HCT116 (cell line): ENCODE measurements at regions not wholly inside any gene's neighbourhood (a gene's known extent, or its start where the extent isn't known, plus 50 kb on each side); places are given as distances from the start of the nearest gene placed in this dataset.

Experiments
- ATAC-seq: fragments of 200-7000 bp; cut with Tn5 transposase; 2 replicates; pipeline ENCODE4 v1.9.1; 2020; ENCODE audit warnings: mild to moderate bottlenecking, moderate library complexity
- BruUV-seq: library from RNA; stranded (reverse); fragments of 400-500 nt; replicated peaks from 2 replicates; lab custom pipeline; 2021; lab: Mats Ljungman, UMichigan
- CTCF ChIA-PET: fragments of 300-600 bp; sonication (Branson Sonifier 250); formaldehyde crosslinking; loops from one replicate; lab custom pipeline; 2021; ENCODE audit warnings: antibody characterized with exemption; lab: Charles Lee
- POLR2A ChIA-PET: fragments of 300-600, 350-600 bp; sonication (Branson Sonifier 250); formaldehyde crosslinking; loops from one replicate; lab custom pipeline; 2021; ENCODE audit warnings: antibody characterized with exemption; lab: Charles Lee
- RAD21 ChIA-PET, 2 experiments: fragments of 300-600 bp; sonication (Branson Sonifier 250); formaldehyde crosslinking; loops; one replicate each; lab custom pipeline; 2023; ENCODE audit warnings: low total read pairs in 2 of 2; ENCODE audit not compliant: uncharacterized antibody in 2 of 2, unreplicated experiment in 2 of 2, low non-redundant PET in 1 of 2; lab: Charles Lee
- DNase-seq: peaks from one replicate; pipeline ENCODE4 v3.0.0-alpha.2; 2010; ENCODE audit warnings: low read depth, low spot score
- H2AFZ ChIP-seq: fragments of 200-600 bp; shearing (Covaris generic), sonication (generic); 2 replicates; pipeline ENCODE4 v1.6.1; 2017; ENCODE audit warnings: low read depth, mixed run types, mixed read lengths, antibody characterized with exemption, low read length; ENCODE audit not compliant: poor library complexity, severe bottlenecking
- H3K27ac ChIP-seq: 2 replicates; pipeline ENCODE4 v1.5.1; 2012; ENCODE audit warnings: low read depth, low read length
- H3K27me3 ChIP-seq: fragments of 200-600 bp; sonication (generic); 2 replicates; pipeline ENCODE4 v1.6.1; 2016; ENCODE audit warnings: mixed run types, low read length, mixed read lengths; ENCODE audit not compliant: insufficient read depth
- H3K36me3 ChIP-seq, 2 experiments: fragments of 200-500 bp in 1 of 2; fragments of 200-600 bp in 1 of 2; sonication (Bioruptor generic) in 1 of 2; sonication (generic) in 1 of 2; 2 replicates each; pipeline versions ENCODE4 v1.5.1 to v1.6.1; 2014 to 2016; ENCODE audit warnings: low read length in 2 of 2, inconsistent platforms in 1 of 2, mixed read lengths in 1 of 2, mixed run types in 1 of 2; ENCODE audit not compliant: insufficient read depth in 2 of 2, control insufficient read depth in 1 of 2
- H3K4me1 ChIP-seq, 2 experiments: fragments of 200-600 bp in 1 of 2; sonication (generic) in 1 of 2; 2 replicates each; pipeline versions ENCODE4 v1.5.1 to v1.6.1; 2012 to 2017; ENCODE audit warnings: low read length in 2 of 2, inconsistent platforms in 1 of 2, mild to moderate bottlenecking in 1 of 2, mixed read lengths in 1 of 2, mixed run types in 1 of 2, moderate library complexity in 1 of 2; ENCODE audit not compliant: insufficient read depth in 2 of 2, control insufficient read depth in 1 of 2
- H3K4me2 ChIP-seq: fragments of 200-600 bp; sonication (generic); 2 replicates; pipeline ENCODE4 v1.6.1; 2017; ENCODE audit warnings: mixed run types, low read length, mixed read lengths
- H3K4me3 ChIP-seq, 2 experiments: fragments of 200-600 bp in 1 of 2; sonication (generic) in 1 of 2; replicated peaks in 1 of 2; 2 replicates each; pipeline ENCODE4 v1.5.1; 2011 to 2016; ENCODE audit warnings: low read length in 2 of 2, control low read depth in 1 of 2, low read depth in 1 of 2, mild to moderate bottlenecking in 1 of 2, mixed read lengths in 1 of 2, mixed run types in 1 of 2
- H3K79me2 ChIP-seq: fragments of 200-600 bp; sonication (generic); 2 replicates; pipeline ENCODE4 v1.6.1; 2017; ENCODE audit warnings: mild to moderate bottlenecking, mixed run types, low read length, moderate library complexity, mixed read lengths; ENCODE audit not compliant: insufficient read depth
- H3K9ac ChIP-seq: fragments of 200-600 bp; sonication (generic); 2 replicates; pipeline ENCODE4 v1.6.1; 2016; ENCODE audit warnings: low read length, mixed read lengths
- H3K9me2 ChIP-seq: fragments of 200-600 bp; sonication (generic), shearing (Covaris generic); 2 replicates; pipeline ENCODE4 v1.6.1; 2017; ENCODE audit warnings: mixed run types, mild to moderate bottlenecking, moderate library complexity; ENCODE audit not compliant: insufficient read depth
- H3K9me3 ChIP-seq, 2 experiments: fragments of 200-500 bp in 1 of 2; fragments of 200-600 bp in 1 of 2; sonication (Bioruptor generic) in 1 of 2; sonication (generic) in 1 of 2; 2 replicates each; pipeline ENCODE4 v1.6.1; 2014 to 2017; ENCODE audit warnings: low read length in 2 of 2, mixed read lengths in 2 of 2, inconsistent platforms in 1 of 2, low read depth in 1 of 2, mild to moderate bottlenecking in 1 of 2, mixed run types in 1 of 2, moderate library complexity in 1 of 2; ENCODE audit not compliant: control insufficient read depth in 1 of 2, insufficient read depth in 1 of 2
- H4K20me1 ChIP-seq: fragments of 200-600 bp; sonication (generic), shearing (Covaris generic); 2 replicates; pipeline ENCODE4 v1.6.1; 2017; ENCODE audit warnings: mixed run types, mild to moderate bottlenecking, moderate library complexity; ENCODE audit not compliant: insufficient read depth
- CBX3 ChIP-seq: IDR thresholded peaks from 2 replicates; pipeline ENCODE4 v1.6.1; 2012; ENCODE audit warnings: low read depth
- EGR1 ChIP-seq: IDR thresholded peaks from 2 replicates; pipeline ENCODE4 v1.6.1; 2012; ENCODE audit warnings: low read depth
- EZH2phosphoT487 ChIP-seq: fragments of 200-600 bp; IDR thresholded peaks from 2 replicates; pipeline ENCODE4 v1.6.1; 2018; ENCODE audit warnings: antibody characterized with exemption, borderline replicate concordance
- JUND ChIP-seq: IDR thresholded peaks from 2 replicates; pipeline ENCODE4 v1.6.1; 2012
- RAD21 ChIP-seq: IDR thresholded peaks from 2 replicates; pipeline ENCODE4 v1.6.1; 2012; ENCODE audit warnings: low read depth, mild to moderate bottlenecking
- SIN3A ChIP-seq: IDR thresholded peaks from 2 replicates; pipeline ENCODE4 v1.6.1; 2012; ENCODE audit warnings: low read depth
- SRF ChIP-seq: IDR thresholded peaks from 2 replicates; pipeline ENCODE4 v1.6.1; 2012; ENCODE audit warnings: low read depth
- YY1 ChIP-seq: IDR thresholded peaks from 2 replicates; pipeline ENCODE4 v1.6.1; 2011; ENCODE audit warnings: low read length, low read depth, moderate library complexity, mild to moderate bottlenecking; ENCODE audit not compliant: insufficient replicate concordance; ENCODE audit errors: extremely low read depth
- ZFX ChIP-seq: fragments of 450-650 bp; IDR thresholded peaks from 2 replicates; pipeline ENCODE4 v1.6.1; 2017
- ZNF274 ChIP-seq: fragments of 200-500 bp; sonication (Bioruptor generic); IDR thresholded peaks from 2 replicates; pipeline ENCODE4 v1.6.1; 2014; ENCODE audit warnings: mild to moderate bottlenecking, low read depth, low read length, inconsistent platforms
- intact Hi-C: fragments of 100-400 bp; cut with micrococcal nuclease; formaldehyde crosslinking; loops from 2 replicates; pipeline ENCODE4 v1.10.0; 2022
- TF ChIP-seq, protein P1 (sequence below): IDR thresholded peaks from 2 replicates; pipeline ENCODE4 v1.6.1; 2012; ENCODE audit warnings: low read depth
- TF ChIP-seq, protein P2 (sequence below): IDR thresholded peaks from 2 replicates; pipeline ENCODE4 v1.6.1; 2012

DNA sequence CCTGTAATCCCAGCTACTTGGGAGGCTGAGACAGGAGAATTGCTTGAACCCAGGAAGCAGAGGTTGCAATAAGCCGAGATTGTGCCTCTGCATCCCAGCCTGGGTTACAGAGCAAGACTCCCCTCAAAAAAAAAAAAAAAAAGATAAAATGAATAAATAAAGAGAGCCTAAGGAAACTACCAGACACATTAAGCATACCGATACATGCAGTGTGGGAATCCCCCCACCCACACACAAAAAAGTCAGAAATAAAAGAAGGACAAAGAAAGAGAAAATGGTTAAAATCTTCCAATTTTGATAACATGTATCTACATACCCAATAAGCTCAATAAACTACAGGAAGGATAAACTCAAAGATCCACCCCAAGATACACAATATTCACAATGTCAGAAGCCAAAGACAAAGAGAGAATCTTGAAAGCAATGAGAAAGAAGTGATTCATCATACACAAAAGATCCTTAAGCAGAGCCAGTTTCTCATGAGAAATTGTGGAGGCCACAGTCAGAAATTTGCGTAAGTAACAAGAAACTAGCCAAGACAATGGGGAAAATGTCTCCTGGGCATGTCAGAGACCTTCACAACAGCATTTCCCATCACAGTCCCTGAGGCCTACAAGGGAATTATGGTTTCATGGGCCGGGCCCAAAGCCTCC lies 1197.0 kb downstream of the AMY1C start (continued):
- TF ChIP-seq, protein P1, sequence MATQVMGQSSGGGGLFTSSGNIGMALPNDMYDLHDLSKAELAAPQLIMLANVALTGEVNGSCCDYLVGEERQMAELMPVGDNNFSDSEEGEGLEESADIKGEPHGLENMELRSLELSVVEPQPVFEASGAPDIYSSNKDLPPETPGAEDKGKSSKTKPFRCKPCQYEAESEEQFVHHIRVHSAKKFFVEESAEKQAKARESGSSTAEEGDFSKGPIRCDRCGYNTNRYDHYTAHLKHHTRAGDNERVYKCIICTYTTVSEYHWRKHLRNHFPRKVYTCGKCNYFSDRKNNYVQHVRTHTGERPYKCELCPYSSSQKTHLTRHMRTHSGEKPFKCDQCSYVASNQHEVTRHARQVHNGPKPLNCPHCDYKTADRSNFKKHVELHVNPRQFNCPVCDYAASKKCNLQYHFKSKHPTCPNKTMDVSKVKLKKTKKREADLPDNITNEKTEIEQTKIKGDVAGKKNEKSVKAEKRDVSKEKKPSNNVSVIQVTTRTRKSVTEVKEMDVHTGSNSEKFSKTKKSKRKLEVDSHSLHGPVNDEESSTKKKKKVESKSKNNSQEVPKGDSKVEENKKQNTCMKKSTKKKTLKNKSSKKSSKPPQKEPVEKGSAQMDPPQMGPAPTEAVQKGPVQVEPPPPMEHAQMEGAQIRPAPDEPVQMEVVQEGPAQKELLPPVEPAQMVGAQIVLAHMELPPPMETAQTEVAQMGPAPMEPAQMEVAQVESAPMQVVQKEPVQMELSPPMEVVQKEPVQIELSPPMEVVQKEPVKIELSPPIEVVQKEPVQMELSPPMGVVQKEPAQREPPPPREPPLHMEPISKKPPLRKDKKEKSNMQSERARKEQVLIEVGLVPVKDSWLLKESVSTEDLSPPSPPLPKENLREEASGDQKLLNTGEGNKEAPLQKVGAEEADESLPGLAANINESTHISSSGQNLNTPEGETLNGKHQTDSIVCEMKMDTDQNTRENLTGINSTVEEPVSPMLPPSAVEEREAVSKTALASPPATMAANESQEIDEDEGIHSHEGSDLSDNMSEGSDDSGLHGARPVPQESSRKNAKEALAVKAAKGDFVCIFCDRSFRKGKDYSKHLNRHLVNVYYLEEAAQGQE, result no peak
- TF ChIP-seq SRF (no peak), EGR1 (no peak), EZH2phosphoT487 (no peak), RAD21 (no peak), YY1 (no peak), ZFX (no peak)
- TF ChIP-seq, protein P2, sequence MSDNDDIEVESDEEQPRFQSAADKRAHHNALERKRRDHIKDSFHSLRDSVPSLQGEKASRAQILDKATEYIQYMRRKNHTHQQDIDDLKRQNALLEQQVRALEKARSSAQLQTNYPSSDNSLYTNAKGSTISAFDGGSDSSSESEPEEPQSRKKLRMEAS, result no peak

DNA sequence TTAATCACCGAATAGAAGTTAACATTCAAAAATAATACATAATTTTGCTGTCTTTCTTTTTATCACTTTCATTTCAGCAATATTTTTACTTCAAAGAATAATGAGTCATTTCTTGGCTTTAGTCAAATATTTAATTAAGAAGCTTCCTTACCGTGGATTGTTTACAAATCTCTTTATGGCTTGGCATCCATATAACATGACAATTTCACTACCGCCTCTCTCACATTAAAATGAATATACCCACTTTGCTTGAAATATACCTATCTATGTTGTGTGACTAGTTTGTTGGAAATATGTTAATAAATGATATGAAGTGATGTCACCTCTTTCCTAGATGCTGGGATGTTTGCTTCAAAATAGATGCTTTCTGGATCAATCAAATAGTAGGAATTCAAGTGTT lies 1203.9 kb downstream of the AMY1C start:
- no peak for TF ChIP-seq ZFX
- TF ChIP-seq JUND, result no peak
- TF ChIP-seq ZNF274, result no peak
- TF ChIP-seq RAD21, result no peak
- TF ChIP-seq SIN3A, result no peak
- no peak for TF ChIP-seq CBX3
- TF ChIP-seq, all 23 proteins: peak for 0
- no peaks in the 10 kb centered on the region for H3K27me3 ChIP-seq
- no TSS peak for BruUV-seq
- no peak overlapping the region for H2AFZ ChIP-seq
- intact Hi-C loops, result no loop called here
- no peaks in the 10 kb centered on the region for H3K9me2 ChIP-seq
- ChIA-PET POLR2A (no interaction called here), CTCF (no interaction called here), RAD21 (no interaction called here)
- ATAC-seq (no peak), DNase-seq (no peak)
- H3K4me2 ChIP-seq, result no peak overlapping the region
- no peak overlapping the region for H3K27ac ChIP-seq
- no peak overlapping the region for H3K9ac ChIP-seq
- H3K9me3 ChIP-seq, result peaks cover 14 to 18% of the 10 kb centered on the region in 2 experiments; a peak in 3 of 4 replicates
- no peaks in the 10 kb centered on the region for H4K20me1 ChIP-seq
- no peaks in the 10 kb centered on the region for H3K79me2 ChIP-seq
- no peaks in the 10 kb centered on the region for H3K4me1 ChIP-seq
- no peak overlapping the region for H3K4me3 ChIP-seq
- no peaks in the 10 kb centered on the region for H3K36me3 ChIP-seq
